ENCODE measurements at regions not wholly inside any gene's neighbourhood (a gene's known extent, or its start where the extent isn't known, plus 50 kb on each side); places are given as distances from the start of the nearest gene placed in this dataset.

GRCh38 chr6:95093154-95093553, 484.2 kb upstream of the MANEA start:
- TF ChIP-seq U2AF1 (optimal IDR thresholded peaks at IDR 0.05; ENCODE audit: low read depth, low read length): no peak
- TF ChIP-seq CTCF (IDR thresholded peaks at IDR 0.05 in 2 of 3, conservative IDR thresholded peaks at IDR 0.05 in 1 of 3; ENCODE audit: insufficient read depth in 2 of 3, low read depth in 1 of 3, low read length in 3 of 3): no peak
- TF ChIP-seq DLX4 (CRISPR knock-in tag; IDR thresholded peaks at IDR 0.05): no peak
- no peak for TF ChIP-seq GTF2F1 (IDR thresholded peaks at IDR 0.05; ENCODE audit: low read depth, low read length)
- no peak for TF ChIP-seq ZBTB2 (IDR thresholded peaks at IDR 0.05)
- no peak for TF ChIP-seq MYC (IDR thresholded peaks at IDR 0.05; ENCODE audit: low read depth, low read length)
- TF ChIP-seq MYC (CRISPR knock-in tag; IDR thresholded peaks at IDR 0.05; ENCODE audit: borderline replicate concordance, low read depth): no peak
- no peak for TF ChIP-seq TCF7L2 (IDR thresholded peaks at IDR 0.05; ENCODE audit: low read depth, low read length)
- TF ChIP-seq EZH2 (IDR thresholded peaks at IDR 0.05; ENCODE audit: borderline replicate concordance, low read depth, low read length): no peak
- TF ChIP-seq NR4A1 (CRISPR knock-in tag; IDR thresholded peaks at IDR 0.05): no peak
- no peak for TF ChIP-seq NR4A1 (tag; IDR thresholded peaks at IDR 0.05)
- no peak for TF ChIP-seq POLR2A (conservative IDR thresholded peaks at IDR 0.05)
- TF ChIP-seq CEBPB (tag; IDR thresholded peaks at IDR 0.05): no peak
- no peak for TF ChIP-seq MAFG (tag; conservative IDR thresholded peaks at IDR 0.05)
- no peak for TF ChIP-seq NR3C1 (CRISPR knock-in tag; IDR thresholded peaks at IDR 0.05)
